HCT116 (cell line): ENCODE measurements at regions not wholly inside any gene's neighbourhood (a gene's known extent, or its start where the extent isn't known, plus 50 kb on each side); places are given as distances from the start of the nearest gene placed in this dataset.

Source experiments
- FOSL1 ChIP-seq: IDR thresholded peaks from 2 replicates; pipeline ENCODE4 v1.6.1; 2012; ENCODE audit warnings: low read depth
- MAX ChIP-seq: IDR thresholded peaks from 2 replicates; pipeline ENCODE4 v1.6.1; 2012
- POLR2A ChIP-seq: IDR thresholded peaks from 2 replicates; pipeline ENCODE4 v1.7.0; 2011; ENCODE audit warnings: borderline replicate concordance; ENCODE audit not compliant: insufficient read depth, insufficient read length; ENCODE audit errors: extremely low read depth
- POLR2AphosphoS5 ChIP-seq: IDR thresholded peaks from 2 replicates; pipeline ENCODE4 v1.6.1; 2011; ENCODE audit warnings: mild to moderate bottlenecking, low read depth, low read length, moderate library complexity
- RAD21 ChIP-seq: IDR thresholded peaks from 2 replicates; pipeline ENCODE4 v1.6.1; 2012; ENCODE audit warnings: low read depth, mild to moderate bottlenecking
- SIN3A ChIP-seq: IDR thresholded peaks from 2 replicates; pipeline ENCODE4 v1.6.1; 2012; ENCODE audit warnings: low read depth
- TCF7L2 ChIP-seq: IDR thresholded peaks from 2 replicates; pipeline ENCODE4 v1.7.0; 2011; ENCODE audit warnings: borderline replicate concordance, inconsistent platforms; ENCODE audit not compliant: insufficient read depth, insufficient read length; ENCODE audit errors: extremely low read depth
- YY1 ChIP-seq: IDR thresholded peaks from 2 replicates; pipeline ENCODE4 v1.6.1; 2011; ENCODE audit warnings: low read length, low read depth, moderate library complexity, mild to moderate bottlenecking; ENCODE audit not compliant: insufficient replicate concordance; ENCODE audit errors: extremely low read depth
- TF ChIP-seq, protein P1 (sequence below), 3 experiments: fragments of 200-600 bp in 1 of 3; sonication (generic) in 1 of 3; IDR thresholded peaks in 2 of 3; conservative IDR thresholded peaks in 1 of 3; 2 replicates each; pipeline ENCODE4 v1.5.1; 2012 to 2017; ENCODE audit warnings: low read depth in 2 of 3, low read length in 2 of 3, antibody characterized with exemption in 1 of 3, borderline replicate concordance in 1 of 3, control low read depth in 1 of 3, mild to moderate bottlenecking in 1 of 3, mixed read lengths in 1 of 3, mixed run types in 1 of 3, moderate library complexity in 1 of 3; ENCODE audit not compliant: insufficient read depth in 1 of 3

DNA sequence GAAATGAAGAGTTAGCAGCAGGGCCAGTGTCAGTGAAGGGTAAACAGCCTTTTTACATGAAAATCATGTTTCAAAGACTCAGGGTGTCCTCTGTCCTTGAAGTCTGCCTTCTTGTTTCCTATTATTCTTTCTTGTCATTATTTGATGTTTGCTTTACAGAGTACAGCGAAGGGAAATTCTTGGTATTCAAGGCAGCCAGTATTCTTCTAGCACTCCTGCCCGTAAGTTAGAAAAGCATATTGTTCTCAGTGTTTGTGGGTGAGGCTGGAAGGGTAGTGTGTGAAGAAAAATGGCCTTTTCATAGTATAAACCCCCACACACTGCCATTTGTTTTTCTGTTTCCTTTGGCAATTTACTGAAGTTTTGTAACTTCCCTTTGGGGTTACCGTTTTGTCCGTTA, 217.3 kb upstream of the NAV3 start:
- TF ChIP-seq POLR2AphosphoS5, result no peak
- TF ChIP-seq, protein P1, sequence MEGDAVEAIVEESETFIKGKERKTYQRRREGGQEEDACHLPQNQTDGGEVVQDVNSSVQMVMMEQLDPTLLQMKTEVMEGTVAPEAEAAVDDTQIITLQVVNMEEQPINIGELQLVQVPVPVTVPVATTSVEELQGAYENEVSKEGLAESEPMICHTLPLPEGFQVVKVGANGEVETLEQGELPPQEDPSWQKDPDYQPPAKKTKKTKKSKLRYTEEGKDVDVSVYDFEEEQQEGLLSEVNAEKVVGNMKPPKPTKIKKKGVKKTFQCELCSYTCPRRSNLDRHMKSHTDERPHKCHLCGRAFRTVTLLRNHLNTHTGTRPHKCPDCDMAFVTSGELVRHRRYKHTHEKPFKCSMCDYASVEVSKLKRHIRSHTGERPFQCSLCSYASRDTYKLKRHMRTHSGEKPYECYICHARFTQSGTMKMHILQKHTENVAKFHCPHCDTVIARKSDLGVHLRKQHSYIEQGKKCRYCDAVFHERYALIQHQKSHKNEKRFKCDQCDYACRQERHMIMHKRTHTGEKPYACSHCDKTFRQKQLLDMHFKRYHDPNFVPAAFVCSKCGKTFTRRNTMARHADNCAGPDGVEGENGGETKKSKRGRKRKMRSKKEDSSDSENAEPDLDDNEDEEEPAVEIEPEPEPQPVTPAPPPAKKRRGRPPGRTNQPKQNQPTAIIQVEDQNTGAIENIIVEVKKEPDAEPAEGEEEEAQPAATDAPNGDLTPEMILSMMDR (IDR thresholded peaks at IDR 0.05 in 2 of 3, conservative IDR thresholded peaks at IDR 0.05 in 1 of 3; ENCODE audit: borderline replicate concordance in 1 of 3, insufficient read depth in 1 of 3, low read depth in 2 of 3, low read length in 2 of 3), result no peak
- TF ChIP-seq TCF7L2, result no peak
- TF ChIP-seq POLR2A, result no peak
- TF ChIP-seq MAX, result no peak
- no peak for TF ChIP-seq RAD21
- no peak for TF ChIP-seq YY1
- TF ChIP-seq FOSL1, result no peak
- no peak for TF ChIP-seq SIN3A
